Lung (tissue), 11 donors: ENCODE measurements at regions not wholly inside any gene's neighbourhood (a gene's known extent, or its start where the extent isn't known, plus 50 kb on each side); places are given as distances from the start of the nearest gene placed in this dataset.

ENCODE experiments used
- ATAC-seq: fragments of 200-7000 bp; cut with Tn5 transposase; one replicate; pipeline ENCODE4 v1.9.1; 2020; ENCODE audit warnings: moderate number of reproducible peaks; ENCODE audit not compliant: insufficient read depth, low FRiP score
- DNase-seq, 3 donors: peaks; one replicate each; pipeline ENCODE4 v3.0.0-alpha.2; 2013 to 2017
- H3K27ac ChIP-seq, 2 donors: one replicate each; pipeline ENCODE4 v1.5.1; 2013; ENCODE audit warnings: mild to moderate bottlenecking in 2 of 2, moderate library complexity in 2 of 2, control low read depth in 1 of 2, inconsistent platforms in 1 of 2, low read depth in 1 of 2, low read length in 1 of 2
- H3K27me3 ChIP-seq, 3 donors: one replicate each; pipeline ENCODE4 v1.5.1; 2013; ENCODE audit warnings: low read length in 2 of 3; ENCODE audit not compliant: control insufficient read depth in 3 of 3, insufficient read depth in 3 of 3
- H3K36me3 ChIP-seq, 4 donors: one replicate each; pipeline ENCODE4 v1.5.1; 2013; ENCODE audit warnings: low read length in 4 of 4, mild to moderate bottlenecking in 1 of 4, moderate library complexity in 1 of 4; ENCODE audit not compliant: control insufficient read depth in 4 of 4, insufficient read depth in 4 of 4
- H3K4me1 ChIP-seq, 5 donors: one replicate each; pipeline ENCODE4 v1.5.1; 2013; ENCODE audit warnings: low read length in 5 of 5, mild to moderate bottlenecking in 2 of 5, moderate library complexity in 1 of 5; ENCODE audit not compliant: control insufficient read depth in 5 of 5, insufficient read depth in 5 of 5
- H3K4me3 ChIP-seq: one replicate; pipeline ENCODE4 v1.5.1; 2013; ENCODE audit warnings: mild to moderate bottlenecking, control low read depth, moderate library complexity
- H3K9ac ChIP-seq, 2 donors: one replicate each; pipeline ENCODE4 v1.5.1; 2013; ENCODE audit warnings: low read length in 2 of 2, control low read depth in 1 of 2; ENCODE audit not compliant: insufficient read depth in 1 of 2
- H3K9me3 ChIP-seq, 4 donors: one replicate each; pipeline ENCODE4 v1.5.1; 2013; ENCODE audit warnings: low read length in 3 of 4, mild to moderate bottlenecking in 1 of 4, moderate library complexity in 1 of 4; ENCODE audit not compliant: control insufficient read depth in 4 of 4, insufficient read depth in 3 of 4
- WGBS, 2 donors: extraction: QIAGEN DNeasy Blood & Tissue Kit; methylation state at CpG; one replicate each; pipeline ENCODE4 v1.1.7; 2013; 5-methylcytosine and 5-hydroxymethylcytosine counted together
- TF ChIP-seq, protein P1 (sequence below): IDR thresholded peaks from 2 replicates; pipeline ENCODE4 v1.5.1; 2012; ENCODE audit warnings: mild to moderate bottlenecking; ENCODE audit errors: control extremely low read depth, extremely low read depth
- donor health status: control.
- donor health status: control.
- donor health status: Bipolar disorder and iron deficiency.
- donor health status: healthy.
- donor health status: DM: yes; HTN: yes; CAD: no.

DNA sequence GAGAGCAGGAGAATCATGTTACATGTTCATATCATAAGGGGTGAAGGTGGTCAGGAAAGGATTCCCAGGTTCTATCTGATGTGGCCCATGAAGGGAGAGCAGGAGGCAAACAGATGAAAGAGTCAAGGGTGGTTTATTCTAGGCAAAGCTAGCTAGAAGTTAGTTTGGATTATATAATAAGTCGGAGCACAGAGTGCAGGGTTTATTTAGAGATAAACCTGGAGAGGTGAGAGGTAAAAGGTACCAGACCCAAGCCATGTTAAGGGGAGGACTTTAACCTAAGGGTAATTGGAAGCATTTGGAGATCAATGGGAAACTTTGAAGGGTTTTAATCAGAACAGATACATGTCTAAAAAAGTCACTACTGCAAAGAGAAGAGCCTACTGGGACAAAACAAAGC, 69.2 kb upstream of the LRATD1 start:
- Histone ChIP-seq H3K27ac (no peak overlapping the region), H3K36me3 (no peaks in the 10 kb centered on the region), H3K27me3 (peaks cover 0 to 2% (median 0%) of the 10 kb centered on the region in 3 donors), H3K9me3 (peaks cover 0 to 2% (median 0%) of the 10 kb centered on the region in 4 donors), H3K9ac (no peak overlapping the region), H3K4me3 (no peak overlapping the region), H3K4me1 (no peaks in the 10 kb centered on the region)
- TF ChIP-seq, protein P1, sequence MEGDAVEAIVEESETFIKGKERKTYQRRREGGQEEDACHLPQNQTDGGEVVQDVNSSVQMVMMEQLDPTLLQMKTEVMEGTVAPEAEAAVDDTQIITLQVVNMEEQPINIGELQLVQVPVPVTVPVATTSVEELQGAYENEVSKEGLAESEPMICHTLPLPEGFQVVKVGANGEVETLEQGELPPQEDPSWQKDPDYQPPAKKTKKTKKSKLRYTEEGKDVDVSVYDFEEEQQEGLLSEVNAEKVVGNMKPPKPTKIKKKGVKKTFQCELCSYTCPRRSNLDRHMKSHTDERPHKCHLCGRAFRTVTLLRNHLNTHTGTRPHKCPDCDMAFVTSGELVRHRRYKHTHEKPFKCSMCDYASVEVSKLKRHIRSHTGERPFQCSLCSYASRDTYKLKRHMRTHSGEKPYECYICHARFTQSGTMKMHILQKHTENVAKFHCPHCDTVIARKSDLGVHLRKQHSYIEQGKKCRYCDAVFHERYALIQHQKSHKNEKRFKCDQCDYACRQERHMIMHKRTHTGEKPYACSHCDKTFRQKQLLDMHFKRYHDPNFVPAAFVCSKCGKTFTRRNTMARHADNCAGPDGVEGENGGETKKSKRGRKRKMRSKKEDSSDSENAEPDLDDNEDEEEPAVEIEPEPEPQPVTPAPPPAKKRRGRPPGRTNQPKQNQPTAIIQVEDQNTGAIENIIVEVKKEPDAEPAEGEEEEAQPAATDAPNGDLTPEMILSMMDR: no peak
- 86 to 94% methylated on average over 1 of the region's 1 CpG for WGBS, 2 donors
- ATAC-seq: no peak
- DNase-seq: no peak

DNA sequence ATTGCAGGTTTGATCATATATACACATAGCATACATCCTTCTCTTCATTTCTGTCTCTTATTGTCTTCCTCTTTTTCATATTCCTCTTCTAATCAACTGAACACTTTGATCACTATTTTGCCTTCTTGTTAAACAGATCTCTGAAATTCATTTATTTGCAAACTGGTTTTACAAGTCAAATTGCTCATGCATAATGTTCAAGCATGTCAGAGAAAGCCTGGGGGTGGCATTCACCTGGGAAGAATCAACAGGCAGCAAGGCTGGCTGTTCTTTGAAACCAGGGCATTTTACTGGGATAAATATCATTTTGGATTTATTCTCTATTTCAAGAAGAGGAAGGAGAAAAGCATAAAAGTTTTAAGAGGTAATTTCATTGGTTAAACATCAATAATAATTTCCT, 66.9 kb upstream of the LRATD1 start:
- no peaks in the 10 kb centered on the region for H3K9me3 ChIP-seq
- TF ChIP-seq, protein P1: no peak
- no peaks in the 10 kb centered on the region for H3K36me3 ChIP-seq
- H3K4me1 ChIP-seq: no peaks in the 10 kb centered on the region
- peaks cover 0 to 2% (median 0%) of the 10 kb centered on the region in 3 donors for H3K27me3 ChIP-seq
- no peak for ATAC-seq
- DNase-seq: no peak
- no peak overlapping the region for H3K27ac ChIP-seq
- no peak overlapping the region for H3K9ac ChIP-seq
- H3K4me3 ChIP-seq: no peak overlapping the region

DNA sequence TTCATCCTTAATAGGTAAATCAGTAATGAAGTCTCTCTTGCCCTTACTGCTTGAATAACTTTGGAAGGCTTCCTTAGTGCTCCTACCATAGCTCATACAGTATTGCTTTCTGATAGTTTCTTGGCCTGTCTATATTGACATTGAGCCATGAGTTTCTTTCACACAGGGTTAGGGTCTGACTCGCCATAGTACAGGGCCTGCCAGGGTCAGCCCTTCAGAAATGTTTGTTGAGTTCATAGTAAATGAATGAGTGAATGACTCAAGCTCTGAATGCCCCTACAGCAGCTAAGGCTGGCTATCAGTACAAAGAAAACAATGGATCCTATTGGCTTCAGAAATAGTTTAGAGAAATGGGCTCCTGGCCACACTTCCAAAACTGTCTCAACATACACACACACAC, 65.0 kb upstream of the LRATD1 start:
- no peak for ATAC-seq
- H3K27ac ChIP-seq: no peak overlapping the region
- TF ChIP-seq, protein P1: no peak
- no peaks in the 10 kb centered on the region for H3K36me3 ChIP-seq
- DNase-seq: peak in 1 of 3 donors; percentile 17
- H3K4me1 ChIP-seq: no peaks in the 10 kb centered on the region
- no peaks in the 10 kb centered on the region for H3K9me3 ChIP-seq
- peaks cover 0 to 2% (median 0%) of the 10 kb centered on the region in 3 donors for H3K27me3 ChIP-seq
- no peak overlapping the region for H3K4me3 ChIP-seq
- WGBS, 2 donors: 68 to 74% methylated on average over 1 of the region's 1 CpG
- H3K9ac ChIP-seq: no peak overlapping the region

DNA sequence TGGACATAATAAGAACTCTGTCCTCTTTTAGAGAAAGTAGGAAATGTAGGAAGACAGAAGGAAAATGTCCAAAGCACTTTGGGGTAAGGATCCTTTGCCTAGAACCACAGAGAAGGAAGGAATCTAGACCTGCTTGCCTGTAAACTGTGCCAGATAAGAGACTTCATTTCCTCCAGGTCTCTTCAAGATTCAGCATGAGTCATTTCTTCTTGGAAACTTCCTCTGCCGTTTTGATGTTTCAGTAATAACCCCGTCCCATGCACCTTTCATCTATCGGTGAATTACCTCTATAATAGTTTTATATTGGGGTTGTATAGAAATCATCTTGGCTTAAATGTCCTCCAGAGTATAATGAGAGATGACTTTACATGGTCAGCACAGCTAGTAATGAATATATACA, 63.2 kb upstream of the LRATD1 start:
- Histone ChIP-seq H3K36me3 (no peaks in the 10 kb centered on the region), H3K9ac (no peak overlapping the region), H3K4me3 (no peak overlapping the region), H3K9me3 (no peaks in the 10 kb centered on the region), H3K27ac (no peak overlapping the region), H3K27me3 (peaks cover 0 to 2% (median 0%) of the 10 kb centered on the region in 3 donors), H3K4me1 (no peaks in the 10 kb centered on the region)
- WGBS, 2 donors: 68 to 73% methylated on average over 3 of the region's 3 CpGs
- DNase-seq: no peak
- TF ChIP-seq, protein P1: no peak
- no peak for ATAC-seq
